Panc1 (cell line): ENCODE measurements at regions not wholly inside any gene's neighbourhood (a gene's known extent, or its start where the extent isn't known, plus 50 kb on each side); places are given as distances from the start of the nearest gene placed in this dataset.

Source experiments
- ATAC-seq: fragments of 200-7000 bp; cut with Tn5 transposase; 2 replicates; pipeline ENCODE4 v1.9.1; 2020; ENCODE audit warnings: mild to moderate bottlenecking, moderate library complexity
- BruUV-seq: library from RNA; stranded (reverse); fragments of 400-500 nt; replicated peaks from 2 replicates; lab custom pipeline; 2021; lab: Mats Ljungman, UMichigan
- CTCF ChIA-PET: fragments of 300-600 bp; sonication (Branson Sonifier 250); formaldehyde crosslinking; loops from one replicate; lab custom pipeline; 2022; ENCODE audit warnings: antibody characterized with exemption; lab: Charles Lee
- POLR2A ChIA-PET: fragments of 300-600 bp; sonication (Branson Sonifier 250); formaldehyde crosslinking; loops from one replicate; lab custom pipeline; 2022; ENCODE audit warnings: antibody characterized with exemption; lab: Charles Lee
- DNase-seq: peaks from one replicate; pipeline ENCODE4 v3.0.0-alpha.2; 2010; ENCODE audit warnings: low read depth, low spot score
- H3K27ac ChIP-seq: 2 replicates; pipeline ENCODE4 v1.5.1; 2011; ENCODE audit warnings: mild to moderate bottlenecking, low read length, inconsistent platforms
- H3K27me3 ChIP-seq: fragments of 200-500 bp; sonication (Bioruptor generic); 2 replicates; pipeline ENCODE4 v1.6.0; 2014; ENCODE audit warnings: low read length, inconsistent platforms; ENCODE audit not compliant: control insufficient read depth, insufficient read depth
- H3K36me3 ChIP-seq: fragments of 200-500 bp; sonication (Bioruptor generic); 2 replicates; pipeline ENCODE4 v1.5.1; 2014; ENCODE audit warnings: inconsistent platforms, mild to moderate bottlenecking, low read length, moderate library complexity; ENCODE audit not compliant: control insufficient read depth, insufficient read depth
- H3K4me1 ChIP-seq: 2 replicates; pipeline ENCODE4 v1.5.1; 2011; ENCODE audit warnings: inconsistent platforms, mild to moderate bottlenecking, low read length, moderate library complexity; ENCODE audit not compliant: control insufficient read depth, insufficient read depth
- H3K4me3 ChIP-seq, 2 experiments: 2 replicates each; pipeline ENCODE4 v1.5.1; 2011 to 2012; ENCODE audit warnings: low read depth in 2 of 2, low read length in 2 of 2, mild to moderate bottlenecking in 2 of 2, inconsistent platforms in 1 of 2, moderate library complexity in 1 of 2
- H3K9me3 ChIP-seq: fragments of 200-500 bp; sonication (Bioruptor generic); 2 replicates; pipeline ENCODE4 v1.5.1; 2014; ENCODE audit warnings: low read depth, mild to moderate bottlenecking, inconsistent platforms, low read length, moderate library complexity; ENCODE audit not compliant: control insufficient read depth, insufficient read depth
- CTCF ChIP-seq: fragments of 450-650 bp; IDR thresholded peaks from 2 replicates; pipeline ENCODE4 v1.5.1; 2017; ENCODE audit warnings: mild to moderate bottlenecking
- POLR2AphosphoS5 ChIP-seq: IDR thresholded peaks from 2 replicates; pipeline ENCODE4 v1.6.1; 2012; ENCODE audit warnings: mild to moderate bottlenecking, low read depth, low read length, moderate library complexity
- REST ChIP-seq, 2 experiments: IDR thresholded peaks; 2 replicates each; pipeline ENCODE4 v1.6.1; 2011 to 2012; ENCODE audit warnings: low read depth in 2 of 2, control low read depth in 1 of 2, low read length in 1 of 2, mild to moderate bottlenecking in 1 of 2, moderate library complexity in 1 of 2; ENCODE audit not compliant: insufficient read depth in 1 of 2
- SIN3A ChIP-seq: IDR thresholded peaks from 2 replicates; pipeline ENCODE4 v1.6.1; 2012; ENCODE audit warnings: low read depth, mild to moderate bottlenecking, low read length, moderate library complexity, borderline replicate concordance; ENCODE audit not compliant: insufficient read depth
- TCF7L2 ChIP-seq: IDR thresholded peaks from 2 replicates; pipeline ENCODE4 v1.6.1; 2011; ENCODE audit warnings: mild to moderate bottlenecking, low read depth, low read length, inconsistent platforms
- in situ Hi-C: cut with HindIII; loops from 2 replicates; pipeline ENCODE4 v1.10.0; 2016; ENCODE audit warnings: low sequenced_read_pairs, low pct_unique_long_range_greater_than_20kb
- intact Hi-C: fragments of 100-400 bp; cut with micrococcal nuclease; formaldehyde crosslinking; loops from one replicate; pipeline ENCODE4 v1.10.0; 2022; ENCODE audit not compliant: unreplicated experiment

- ATAC-seq, result no peak
- no peaks in the 10 kb centered on the region for H3K36me3 ChIP-seq
- intact Hi-C loops (no loop called here), in situ Hi-C loops (no loop called here)
- 0 out of 2 replicates have a peak, but pooled peaks cover 6% of the 10 kb centered on the region for H3K9me3 ChIP-seq
- no peaks in the 10 kb centered on the region for H3K4me1 ChIP-seq
- no peaks in the 10 kb centered on the region for H3K27me3 ChIP-seq
- H3K27ac ChIP-seq, result no peak overlapping the region
- ChIA-PET POLR2A (no interaction called here), CTCF (no interaction called here)
- H3K4me3 ChIP-seq, result no peak overlapping the region
- DNase-seq, result no peak
- no TSS peak for BruUV-seq
- no peak for TF ChIP-seq REST (IDR thresholded peaks at IDR 0.05; ENCODE audit: insufficient read depth in 1 of 2, low read depth in 2 of 2, low read length in 1 of 2)
- no peak for TF ChIP-seq POLR2AphosphoS5
- TF ChIP-seq CTCF, result no peak
- TF ChIP-seq TCF7L2, result no peak
- no peak for TF ChIP-seq SIN3A
These were observed 571.1 kb downstream of the JRKL start for GRCh38 chr11:96960926-96961325.

DNA sequence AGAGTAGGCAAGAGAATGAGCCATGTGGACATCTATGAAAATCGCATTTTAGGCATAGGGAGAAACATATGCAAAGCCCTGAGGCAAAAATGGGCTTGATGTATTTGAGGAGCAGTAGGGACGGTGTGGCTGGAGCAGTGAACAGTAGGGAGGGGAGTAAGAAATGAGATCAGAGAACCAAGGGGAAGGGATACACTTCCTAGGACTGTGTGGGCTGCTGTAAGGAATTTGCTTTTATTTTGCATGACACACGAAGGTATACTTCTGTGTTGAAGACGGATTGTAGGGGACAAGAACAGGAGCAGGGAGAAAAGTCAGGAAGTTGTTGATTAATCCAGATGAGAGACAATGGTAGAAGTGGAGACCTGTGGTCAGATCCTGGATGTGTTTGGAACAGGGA lies 572.1 kb downstream of the JRKL start:
- ChIA-PET CTCF (no interaction called here), POLR2A (no interaction called here)
- DNase-seq (no peak), ATAC-seq (no peak)
- Histone ChIP-seq H3K9me3 (no peaks in the 10 kb centered on the region), H3K4me1 (no peaks in the 10 kb centered on the region), H3K27me3 (no peaks in the 10 kb centered on the region), H3K4me3 (no peak overlapping the region), H3K36me3 (no peaks in the 10 kb centered on the region), H3K27ac (no peak overlapping the region)
- intact Hi-C loops, result no loop called here
- no TSS peak for BruUV-seq
- TF ChIP-seq SIN3A (no peak), CTCF (no peak), POLR2AphosphoS5 (no peak), REST (IDR thresholded peaks at IDR 0.05; ENCODE audit: insufficient read depth in 1 of 2, low read depth in 2 of 2, low read length in 1 of 2) (no peak), TCF7L2 (no peak)
- in situ Hi-C loops, result no loop called here
